ENCODE measurements at regions not wholly inside any gene's neighbourhood (a gene's known extent, or its start where the extent isn't known, plus 50 kb on each side); places are given as distances from the start of the nearest gene placed in this dataset.

DNA sequence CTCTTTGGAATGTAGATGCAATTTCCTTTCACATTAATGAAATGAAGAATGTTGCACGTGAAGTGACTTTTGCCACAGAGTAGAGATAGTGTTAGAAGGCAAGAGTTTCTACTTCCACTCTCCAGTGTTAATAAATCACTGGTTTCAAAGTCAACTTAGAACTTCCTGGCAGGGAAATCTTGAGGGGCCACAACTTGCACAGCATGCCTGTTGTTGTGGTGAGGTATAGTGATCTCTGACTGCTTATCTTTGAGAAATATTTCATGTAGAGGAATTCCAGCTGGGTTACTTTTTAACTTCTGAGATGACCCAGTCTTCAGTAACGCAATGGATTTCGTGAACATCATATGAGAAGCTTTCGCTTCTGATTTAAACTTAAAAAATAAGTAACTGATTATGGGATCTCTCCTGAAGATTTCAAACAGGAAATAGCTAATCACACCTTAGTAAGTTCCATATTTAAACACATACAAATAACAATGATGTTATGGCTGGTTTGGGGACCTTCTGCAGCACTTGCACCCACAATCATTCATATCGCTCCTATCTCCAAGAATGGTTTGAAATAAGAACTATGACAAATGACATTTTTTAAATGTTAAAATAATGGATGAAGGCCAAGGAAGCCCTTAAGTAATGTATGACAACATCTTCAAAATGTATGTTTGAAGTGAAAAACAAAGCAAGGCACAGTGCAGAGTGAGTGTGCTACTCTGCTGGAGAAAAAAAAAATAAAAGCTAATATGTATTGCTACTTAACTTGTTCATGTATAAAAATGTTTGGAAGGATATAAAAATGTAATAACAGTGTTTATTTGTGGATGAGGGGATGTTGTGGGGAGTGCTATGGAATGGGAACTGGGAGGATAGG lies 726.5 kb upstream of the NECTIN3 start:
- TF ChIP-seq, protein P1, sequence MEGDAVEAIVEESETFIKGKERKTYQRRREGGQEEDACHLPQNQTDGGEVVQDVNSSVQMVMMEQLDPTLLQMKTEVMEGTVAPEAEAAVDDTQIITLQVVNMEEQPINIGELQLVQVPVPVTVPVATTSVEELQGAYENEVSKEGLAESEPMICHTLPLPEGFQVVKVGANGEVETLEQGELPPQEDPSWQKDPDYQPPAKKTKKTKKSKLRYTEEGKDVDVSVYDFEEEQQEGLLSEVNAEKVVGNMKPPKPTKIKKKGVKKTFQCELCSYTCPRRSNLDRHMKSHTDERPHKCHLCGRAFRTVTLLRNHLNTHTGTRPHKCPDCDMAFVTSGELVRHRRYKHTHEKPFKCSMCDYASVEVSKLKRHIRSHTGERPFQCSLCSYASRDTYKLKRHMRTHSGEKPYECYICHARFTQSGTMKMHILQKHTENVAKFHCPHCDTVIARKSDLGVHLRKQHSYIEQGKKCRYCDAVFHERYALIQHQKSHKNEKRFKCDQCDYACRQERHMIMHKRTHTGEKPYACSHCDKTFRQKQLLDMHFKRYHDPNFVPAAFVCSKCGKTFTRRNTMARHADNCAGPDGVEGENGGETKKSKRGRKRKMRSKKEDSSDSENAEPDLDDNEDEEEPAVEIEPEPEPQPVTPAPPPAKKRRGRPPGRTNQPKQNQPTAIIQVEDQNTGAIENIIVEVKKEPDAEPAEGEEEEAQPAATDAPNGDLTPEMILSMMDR (conservative IDR thresholded peaks at IDR 0.05; ENCODE audit: low read length) = no peak
- no peak for TF ChIP-seq EZH2phosphoT487 (IDR thresholded peaks at IDR 0.05; ENCODE audit: borderline replicate concordance, low read depth, low read length)
